ENCODE measurements at regions not wholly inside any gene's neighbourhood (a gene's known extent, or its start where the extent isn't known, plus 50 kb on each side); places are given as distances from the start of the nearest gene placed in this dataset.

GRCh38 chr12:114783089-114783618 is 99.2 kb upstream of the TBX3 start:
- TF ChIP-seq POLR2AphosphoS5 (IDR thresholded peaks at IDR 0.05; ENCODE audit: insufficient read depth, low read depth, low read length) (no peak), CTCF (IDR thresholded peaks at IDR 0.05; ENCODE audit: extremely low read depth in 1 of 2, insufficient read depth in 1 of 2, low read depth in 1 of 2, low read length in 2 of 2) (no peak), MYC (IDR thresholded peaks at IDR 0.05; ENCODE audit: low read depth, low read length) (no peak), EZH2 (IDR thresholded peaks at IDR 0.05; ENCODE audit: borderline replicate concordance, low read depth, low read length, severe bottlenecking) (no peak)

All from endothelial cell of umbilical vein (primary cell).